Endothelial cell (in vitro differentiated cells): ENCODE measurements at regions not wholly inside any gene's neighbourhood (a gene's known extent, or its start where the extent isn't known, plus 50 kb on each side); places are given as distances from the start of the nearest gene placed in this dataset.

Experiments used
- DNase-seq: peaks from one replicate; pipeline ENCODE4 v3.0.0; 2021; ENCODE audit warnings: low spot score
- H3K27ac Mint-ChIP-seq: one replicate; pipeline ENCODE4 v1.8.0; 2021; ENCODE audit warnings: mixed read lengths, inconsistent platforms; ENCODE audit not compliant: unreplicated experiment
- H3K27me3 Mint-ChIP-seq: one replicate; pipeline ENCODE4 v1.8.0; 2021; ENCODE audit warnings: mild to moderate bottlenecking, moderate library complexity, mixed read lengths, inconsistent platforms; ENCODE audit not compliant: unreplicated experiment
- H3K36me3 Mint-ChIP-seq: one replicate; pipeline ENCODE4 v1.8.0; 2021; ENCODE audit warnings: mild to moderate bottlenecking, low read depth, mixed read lengths, inconsistent platforms; ENCODE audit not compliant: unreplicated experiment
- H3K4me1 Mint-ChIP-seq: one replicate; pipeline ENCODE4 v1.8.0; 2021; ENCODE audit warnings: mild to moderate bottlenecking, mixed read lengths, inconsistent platforms; ENCODE audit not compliant: unreplicated experiment
- H3K4me3 Mint-ChIP-seq: one replicate; pipeline ENCODE4 v1.8.0; 2021; ENCODE audit warnings: mild to moderate bottlenecking, mixed read lengths, inconsistent platforms; ENCODE audit not compliant: unreplicated experiment
- H3K9me3 Mint-ChIP-seq: one replicate; pipeline ENCODE4 v1.8.0; 2021; ENCODE audit warnings: mixed read lengths, inconsistent platforms; ENCODE audit not compliant: unreplicated experiment
- TF ChIP-seq, protein P1 (sequence below): fragments of 200-600 bp; sonication (generic); IDR thresholded peaks from one replicate; pipeline ENCODE4 v1.5.0; 2021; ENCODE audit warnings: antibody characterized with exemption; ENCODE audit not compliant: unreplicated experiment

DNA sequence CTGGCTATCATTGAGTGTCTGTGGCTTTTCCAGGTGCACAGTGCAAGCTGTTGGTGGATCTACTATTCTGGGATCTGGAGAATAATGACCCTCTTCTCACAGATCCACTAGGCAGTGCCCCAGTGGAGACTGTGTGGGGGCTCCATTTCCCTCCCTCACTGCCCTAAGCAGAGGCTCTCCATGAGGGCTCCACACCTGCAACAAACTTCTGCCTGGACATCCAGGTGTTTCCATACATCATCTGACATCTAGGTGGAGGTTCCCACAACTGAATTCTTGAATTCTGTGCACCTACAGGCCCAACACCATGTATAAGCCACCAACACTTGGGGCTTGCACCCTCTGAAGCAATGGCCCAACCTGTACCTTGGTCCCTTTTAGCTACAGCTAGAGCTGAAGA lies 775.4 kb upstream of the CDH2 start:
- Mint-ChIP-seq H3K27me3 (no peaks in the 10 kb centered on the region), H3K9me3 (peaks cover 5% of the 10 kb centered on the region), H3K4me1 (no peaks in the 10 kb centered on the region), H3K36me3 (no peaks in the 10 kb centered on the region), H3K4me3 (no peak overlapping the region), H3K27ac (no peak overlapping the region)
- no peak for DNase-seq
- TF ChIP-seq, protein P1, sequence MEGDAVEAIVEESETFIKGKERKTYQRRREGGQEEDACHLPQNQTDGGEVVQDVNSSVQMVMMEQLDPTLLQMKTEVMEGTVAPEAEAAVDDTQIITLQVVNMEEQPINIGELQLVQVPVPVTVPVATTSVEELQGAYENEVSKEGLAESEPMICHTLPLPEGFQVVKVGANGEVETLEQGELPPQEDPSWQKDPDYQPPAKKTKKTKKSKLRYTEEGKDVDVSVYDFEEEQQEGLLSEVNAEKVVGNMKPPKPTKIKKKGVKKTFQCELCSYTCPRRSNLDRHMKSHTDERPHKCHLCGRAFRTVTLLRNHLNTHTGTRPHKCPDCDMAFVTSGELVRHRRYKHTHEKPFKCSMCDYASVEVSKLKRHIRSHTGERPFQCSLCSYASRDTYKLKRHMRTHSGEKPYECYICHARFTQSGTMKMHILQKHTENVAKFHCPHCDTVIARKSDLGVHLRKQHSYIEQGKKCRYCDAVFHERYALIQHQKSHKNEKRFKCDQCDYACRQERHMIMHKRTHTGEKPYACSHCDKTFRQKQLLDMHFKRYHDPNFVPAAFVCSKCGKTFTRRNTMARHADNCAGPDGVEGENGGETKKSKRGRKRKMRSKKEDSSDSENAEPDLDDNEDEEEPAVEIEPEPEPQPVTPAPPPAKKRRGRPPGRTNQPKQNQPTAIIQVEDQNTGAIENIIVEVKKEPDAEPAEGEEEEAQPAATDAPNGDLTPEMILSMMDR, result no peak

DNA sequence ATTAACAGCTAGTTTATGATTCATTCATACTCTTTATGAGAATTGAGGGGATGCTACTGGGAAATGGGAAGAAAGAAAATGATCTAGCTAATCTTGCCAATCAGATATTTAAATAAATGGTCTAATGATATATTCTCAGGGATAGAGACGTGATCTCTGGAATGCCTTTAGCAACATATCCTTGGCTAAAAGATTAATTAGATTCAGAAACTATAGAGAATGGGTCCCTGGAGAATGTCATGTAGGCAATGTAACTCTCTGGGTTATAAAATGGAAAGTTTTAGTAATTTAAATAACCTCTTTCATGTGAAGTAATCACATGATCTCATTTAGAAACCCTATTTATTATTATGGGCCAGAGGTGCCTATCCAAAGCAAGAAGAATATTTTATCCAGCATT lies 771.0 kb upstream of the CDH2 start:
- peaks cover 5% of the 10 kb centered on the region for H3K9me3 Mint-ChIP-seq
- no peaks in the 10 kb centered on the region for H3K27me3 Mint-ChIP-seq
- TF ChIP-seq, protein P1, result no peak
- no peak for DNase-seq
- H3K4me1 Mint-ChIP-seq, result no peaks in the 10 kb centered on the region
- no peak overlapping the region for H3K27ac Mint-ChIP-seq
- H3K4me3 Mint-ChIP-seq, result no peak overlapping the region
- H3K36me3 Mint-ChIP-seq, result no peaks in the 10 kb centered on the region

DNA sequence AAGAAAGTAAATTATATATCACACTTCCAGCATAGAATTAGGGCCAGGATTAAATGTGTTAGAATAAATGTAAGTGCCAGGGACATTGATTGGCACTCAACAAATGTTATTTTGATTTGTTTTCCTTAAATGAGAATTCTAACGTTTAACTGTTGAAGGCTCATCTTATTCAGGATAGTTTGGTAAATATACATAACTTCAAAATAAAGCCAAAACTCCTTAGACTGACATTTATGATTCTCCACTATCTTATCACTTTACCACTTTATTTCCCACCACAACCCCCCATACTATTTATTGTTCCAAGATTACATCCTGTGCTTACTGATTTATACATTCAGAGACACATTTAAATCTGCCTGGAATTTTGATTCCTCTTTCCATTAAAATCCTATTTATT lies 769.5 kb upstream of the CDH2 start:
- no peak for DNase-seq
- Mint-ChIP-seq H3K27me3 (no peaks in the 10 kb centered on the region), H3K36me3 (no peaks in the 10 kb centered on the region), H3K9me3 (peaks cover 5% of the 10 kb centered on the region), H3K4me3 (no peak overlapping the region), H3K4me1 (no peaks in the 10 kb centered on the region), H3K27ac (no peak overlapping the region)
- TF ChIP-seq, protein P1, result no peak

DNA sequence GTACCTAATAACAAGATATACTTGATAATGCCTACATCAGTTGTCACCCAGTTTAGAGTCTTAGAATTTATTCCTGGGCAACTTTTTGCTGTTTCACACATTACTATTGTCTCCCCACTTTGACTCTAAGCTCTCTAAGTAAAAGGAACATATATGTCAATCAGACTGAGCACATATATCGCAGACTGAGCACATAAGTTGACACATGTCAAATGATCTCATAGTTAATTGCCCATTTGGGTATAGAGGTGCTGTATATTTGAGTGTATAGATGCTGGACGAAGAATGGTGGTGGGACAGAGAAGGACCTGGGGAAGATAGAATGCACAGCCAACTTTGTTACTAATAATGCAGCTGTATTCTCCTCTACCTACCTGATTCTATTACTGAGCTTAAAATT lies 746.0 kb upstream of the CDH2 start:
- Mint-ChIP-seq H3K4me3 (no peak overlapping the region), H3K27me3 (no peaks in the 10 kb centered on the region), H3K4me1 (no peaks in the 10 kb centered on the region), H3K27ac (no peak overlapping the region), H3K36me3 (no peaks in the 10 kb centered on the region), H3K9me3 (no peaks in the 10 kb centered on the region)
- DNase-seq, result no peak
- TF ChIP-seq, protein P1, result no peak

DNA sequence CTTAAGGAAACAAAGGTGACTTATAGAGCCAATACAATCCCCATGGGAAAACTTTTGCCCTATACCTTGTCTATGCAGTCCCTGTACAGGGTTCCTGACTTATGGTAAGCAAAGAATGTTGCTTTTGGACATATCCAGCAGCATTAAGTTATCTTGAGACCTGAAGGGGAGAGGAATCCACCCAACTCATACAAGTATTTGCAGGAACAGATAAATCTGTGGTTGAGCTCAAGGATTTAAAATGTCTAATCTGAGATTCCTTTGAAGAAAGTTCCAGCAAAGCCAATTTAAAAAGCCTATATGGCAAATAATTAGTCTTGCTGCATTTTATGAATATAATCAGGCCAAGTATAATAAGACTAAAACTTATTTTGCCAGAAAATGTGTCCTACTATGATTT lies 739.5 kb upstream of the CDH2 start:
- no peak for DNase-seq
- no peaks in the 10 kb centered on the region for H3K4me1 Mint-ChIP-seq
- no peak overlapping the region for H3K27ac Mint-ChIP-seq
- H3K9me3 Mint-ChIP-seq, result peaks cover 3% of the 10 kb centered on the region
- no peak overlapping the region for H3K4me3 Mint-ChIP-seq
- TF ChIP-seq, protein P1, result no peak
- peaks cover 7% of the 10 kb centered on the region for H3K36me3 Mint-ChIP-seq
- no peaks in the 10 kb centered on the region for H3K27me3 Mint-ChIP-seq
